Activated gamma-delta T cell treated with anti-CD3 and anti-CD28 coated beads, Interleukin-2, amount 50 U/mL, for 16 hours (primary cell): ENCODE measurements at regions not wholly inside any gene's neighbourhood (a gene's known extent, or its start where the extent isn't known, plus 50 kb on each side); places are given as distances from the start of the nearest gene placed in this dataset.
"Not testable (repeated sequence)": the region's sequence is repeated elsewhere in the genome, so short reads cannot be mapped to it uniquely, and the experiment has no call there.

Experiments
- DNase-seq: peaks from one replicate; pipeline ENCODE4 v3.0.0-alpha.2; 2020; ENCODE audit warnings: low read depth

DNA sequence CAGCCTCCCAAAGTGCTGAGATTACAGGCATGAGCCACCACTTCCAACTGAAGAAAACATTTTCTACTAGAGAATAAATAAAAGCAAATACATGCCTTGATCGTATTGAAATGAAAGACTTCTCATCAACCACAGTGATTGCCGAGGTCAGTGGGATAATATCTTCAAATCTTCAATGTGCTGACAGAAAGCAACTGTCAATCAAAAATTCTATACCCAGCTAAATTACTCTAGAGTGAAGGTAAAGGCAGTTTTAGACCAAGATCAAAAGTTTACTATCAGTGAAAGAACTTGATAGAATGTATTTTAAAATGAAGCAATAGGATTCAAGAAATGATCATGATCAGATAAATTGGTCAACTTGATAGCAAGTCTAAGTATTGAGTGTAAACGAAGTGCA lies 130.6 kb downstream of the BRD1 start:
- no peak for DNase-seq

DNA sequence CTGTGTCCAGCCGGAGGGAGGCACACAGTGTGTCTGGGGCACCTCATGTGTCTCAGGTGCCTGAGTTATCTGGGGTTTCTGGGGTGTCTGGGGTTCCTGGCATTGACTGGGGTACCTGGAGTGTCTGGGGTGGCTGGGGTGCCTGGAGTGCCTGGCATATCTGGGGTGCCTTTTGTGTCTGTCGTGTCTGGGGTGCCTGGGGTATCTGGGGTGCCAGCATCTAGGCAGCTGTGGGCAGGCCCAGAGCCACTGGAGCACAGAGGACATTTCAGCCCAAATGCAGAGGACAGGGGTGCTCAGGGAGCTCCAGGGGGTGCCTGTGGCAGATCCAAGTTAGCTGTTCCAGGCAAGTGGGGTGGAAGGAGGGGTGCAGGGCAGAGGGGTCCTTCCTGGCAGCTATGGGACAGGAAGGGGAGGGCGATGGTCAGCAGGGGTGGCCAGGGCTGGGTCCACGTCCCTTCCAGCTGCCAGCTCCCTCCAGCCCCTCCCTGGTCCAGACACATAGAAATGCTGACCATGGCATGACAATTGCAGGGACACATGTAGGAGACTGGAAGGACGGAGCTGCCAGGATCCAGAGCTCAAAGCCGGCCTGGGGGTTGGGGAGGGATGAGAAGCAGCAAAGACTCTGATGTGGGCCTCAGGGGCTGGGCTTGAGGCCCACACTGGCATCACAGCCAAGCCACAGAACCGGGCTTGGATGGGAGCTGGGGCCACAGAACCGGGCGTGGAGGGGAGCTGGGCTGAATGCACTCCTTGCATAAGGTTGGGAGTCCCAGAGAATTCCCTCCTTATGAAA lies 133.0 kb downstream of the BRD1 start:
- DNase-seq = no peak

DNA sequence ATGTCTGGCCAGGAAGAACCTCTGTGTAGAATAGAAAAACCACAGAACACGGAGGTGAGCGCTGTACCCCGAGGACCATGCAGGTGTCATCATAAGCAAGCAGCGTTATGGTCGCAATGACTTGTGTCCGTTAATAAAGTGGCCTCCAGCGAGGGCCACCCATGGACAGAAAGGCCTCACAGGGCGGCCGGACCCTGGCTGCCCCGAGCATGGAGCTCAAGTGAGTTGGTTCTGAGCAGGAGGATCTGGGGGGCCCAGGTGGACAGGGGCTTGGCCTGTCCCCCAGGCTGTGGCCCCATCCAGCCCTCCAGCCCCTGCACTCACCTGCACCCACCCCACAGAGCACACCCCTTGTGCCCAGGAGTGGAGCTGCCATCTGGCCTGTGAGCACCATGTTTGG lies 133.8 kb downstream of the BRD1 start:
- no peak for DNase-seq

DNA sequence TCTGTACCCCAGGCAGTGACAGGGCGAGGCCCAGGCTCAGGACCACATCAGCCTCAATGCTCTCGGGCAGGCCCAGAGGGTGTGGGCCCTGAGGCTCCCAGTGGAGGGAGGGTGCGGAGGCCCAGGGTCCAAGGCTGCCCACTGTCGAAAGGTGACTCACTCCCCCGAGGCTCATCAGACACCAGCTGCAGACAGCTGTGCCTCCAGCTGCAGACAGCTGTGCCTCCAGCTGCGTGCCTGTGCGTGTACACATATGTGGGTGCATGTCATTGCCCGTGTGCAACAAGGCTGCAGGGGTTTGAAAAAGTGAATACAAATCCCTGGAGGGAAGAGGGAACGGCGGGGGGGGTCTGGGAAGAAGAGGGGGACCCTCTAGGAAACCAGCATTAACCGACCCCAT lies 134.3 kb downstream of the BRD1 start:
- DNase-seq = no peak

DNA sequence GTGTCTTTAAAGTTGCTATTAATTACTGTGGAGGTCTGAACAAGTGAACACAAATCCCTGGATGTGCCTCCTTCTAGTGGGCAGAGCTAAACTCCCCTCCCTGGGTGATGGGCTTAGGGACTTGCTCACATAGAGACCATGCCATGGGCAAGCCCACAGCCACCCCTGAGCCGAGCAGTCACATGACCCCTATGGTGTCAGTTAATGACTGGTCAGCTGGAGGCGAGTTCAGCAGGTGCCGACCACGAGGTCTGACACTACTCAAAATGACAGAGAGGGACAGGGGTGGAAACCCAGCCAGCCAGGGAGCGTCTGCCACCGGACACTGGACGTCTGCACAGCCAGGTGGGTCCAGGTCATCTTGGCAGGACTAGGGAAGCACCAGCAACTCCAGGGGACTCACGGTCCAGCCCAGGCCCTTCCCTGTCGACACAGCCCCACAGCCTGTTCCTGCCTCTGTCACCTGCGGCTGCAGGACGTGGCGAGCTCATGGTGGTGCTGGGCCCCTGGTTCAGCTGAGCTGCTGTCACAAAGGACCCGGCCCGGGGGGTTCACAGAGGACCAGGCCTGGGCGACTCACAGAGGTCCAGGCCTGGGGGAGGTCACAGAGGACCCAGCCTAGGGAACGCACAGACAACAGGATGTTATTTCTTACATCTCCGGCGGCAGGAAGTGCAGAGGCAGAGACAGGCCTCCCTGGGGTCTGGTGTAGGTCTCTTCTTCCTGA lies 135.0 kb downstream of the BRD1 start:
- no peak for DNase-seq

DNA sequence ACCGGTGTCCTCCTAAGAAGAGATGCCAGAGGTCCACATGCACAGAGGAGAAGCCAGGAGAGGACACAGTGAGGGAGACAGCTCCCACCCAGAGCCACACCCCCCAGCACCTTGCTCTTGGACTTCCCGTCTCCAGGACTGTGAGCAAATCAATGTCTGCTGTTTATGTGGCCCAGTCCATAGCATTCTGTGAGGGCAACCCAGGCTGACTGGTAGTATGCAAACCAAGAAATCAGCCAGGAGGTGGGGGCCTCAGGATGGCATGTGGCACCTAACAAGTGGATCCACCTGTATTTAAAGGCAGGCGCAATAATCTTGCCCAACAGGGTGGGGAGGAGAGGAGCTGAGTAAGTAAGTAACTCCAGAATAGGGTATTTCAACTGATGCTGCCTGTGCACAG lies 136.4 kb downstream of the BRD1 start:
- DNase-seq = no peak

DNA sequence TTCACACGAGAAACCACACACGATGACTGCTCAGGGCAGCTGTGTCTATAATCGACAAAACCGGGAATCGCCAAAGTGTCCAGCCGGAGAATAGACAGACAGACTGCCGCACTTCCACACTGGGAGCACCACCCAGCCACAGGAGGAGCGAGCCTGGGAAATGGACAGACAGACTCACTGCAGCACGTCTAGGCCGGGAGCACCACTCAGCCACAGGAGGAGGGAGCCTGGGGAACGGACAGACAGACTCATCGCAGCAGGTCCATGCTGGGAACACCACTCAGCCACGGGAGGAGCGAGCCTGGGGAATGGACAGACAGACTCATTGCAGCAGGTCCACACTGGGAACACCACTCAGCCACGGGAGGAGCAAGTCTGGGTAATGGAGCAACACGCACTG lies 137.2 kb downstream of the BRD1 start:
- DNase-seq = no peak

DNA sequence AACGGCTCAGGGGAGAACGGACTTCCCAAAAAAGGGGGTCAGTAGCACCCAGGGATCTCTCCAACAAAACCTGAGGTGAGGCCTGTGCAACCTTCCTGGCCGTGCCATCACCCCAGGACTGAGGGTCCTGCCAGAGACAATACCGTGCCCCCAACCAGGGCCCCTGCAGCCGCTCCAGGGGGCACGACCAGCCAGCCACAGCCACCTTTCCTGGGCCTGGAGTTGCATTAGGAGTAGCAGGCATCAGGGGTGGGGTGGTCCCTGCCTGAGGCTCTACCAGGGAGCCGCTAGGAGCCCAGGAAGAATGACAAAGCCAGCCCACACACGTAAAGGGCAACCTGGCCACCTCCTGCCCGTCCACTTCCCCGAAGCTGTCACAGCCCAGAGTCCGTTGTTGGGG lies 137.8 kb downstream of the BRD1 start:
- no peak for DNase-seq

DNA sequence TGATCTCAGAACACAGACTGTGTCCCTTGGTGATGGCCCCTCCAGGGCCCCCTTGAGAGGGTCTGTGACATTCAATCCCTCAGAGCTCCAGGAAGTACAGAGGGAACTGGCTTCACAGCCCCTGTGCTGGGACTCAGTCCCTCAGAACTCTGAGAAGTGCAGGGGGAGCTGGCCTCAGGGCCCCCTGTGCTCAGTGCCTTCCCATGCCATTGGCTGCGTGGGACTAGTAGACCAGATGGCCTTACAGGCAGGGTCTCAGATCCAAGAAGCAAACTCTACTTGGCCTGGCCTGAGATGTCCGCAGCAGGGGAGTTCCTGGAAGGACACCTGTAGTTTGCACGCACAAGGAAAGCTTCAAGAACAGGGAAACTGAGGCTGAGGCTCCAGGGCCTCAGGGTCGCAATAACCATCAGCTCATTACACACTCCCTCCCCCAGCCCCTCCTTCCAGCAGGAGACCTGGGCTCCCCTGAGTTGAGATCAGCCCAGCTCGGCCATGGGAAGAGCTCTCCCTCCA lies 138.4 kb downstream of the BRD1 start:
- no peak for DNase-seq

DNA sequence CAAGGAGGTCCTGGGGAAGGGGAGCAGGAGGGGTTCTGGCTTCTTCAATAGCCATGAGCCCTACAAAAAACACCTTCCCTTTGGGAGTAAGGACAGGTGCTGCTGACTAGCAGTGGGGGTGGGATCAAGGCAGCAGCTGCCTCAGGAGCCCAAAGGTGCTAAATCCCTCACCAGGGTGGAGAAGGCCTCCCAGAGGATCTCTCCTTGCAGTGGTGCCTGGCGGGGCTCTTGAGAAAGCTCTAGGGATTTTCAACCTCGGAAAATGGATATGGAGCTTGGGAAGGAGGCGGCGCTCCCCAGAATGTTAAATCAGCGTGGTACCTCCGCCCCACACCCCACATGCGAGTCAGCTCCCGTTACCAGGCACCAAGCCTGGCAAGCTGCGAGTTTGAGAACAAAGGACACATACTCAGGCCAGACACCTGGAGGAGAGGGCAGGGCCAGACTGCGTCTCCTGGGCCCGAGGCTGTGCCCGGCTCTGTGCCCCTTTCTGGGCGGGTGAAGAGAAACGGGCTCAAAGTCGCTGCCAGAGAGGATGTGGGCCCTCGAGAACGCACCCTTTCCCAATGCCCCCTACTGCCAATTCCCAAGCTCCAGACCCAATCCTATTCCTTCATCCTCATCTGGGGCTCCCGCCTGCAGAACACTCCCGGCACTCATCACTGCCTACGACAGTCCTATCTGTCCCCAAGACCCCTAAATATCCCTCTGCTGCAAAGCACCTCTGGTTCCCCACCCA lies 139.0 kb downstream of the BRD1 start:
- no peak for DNase-seq

DNA sequence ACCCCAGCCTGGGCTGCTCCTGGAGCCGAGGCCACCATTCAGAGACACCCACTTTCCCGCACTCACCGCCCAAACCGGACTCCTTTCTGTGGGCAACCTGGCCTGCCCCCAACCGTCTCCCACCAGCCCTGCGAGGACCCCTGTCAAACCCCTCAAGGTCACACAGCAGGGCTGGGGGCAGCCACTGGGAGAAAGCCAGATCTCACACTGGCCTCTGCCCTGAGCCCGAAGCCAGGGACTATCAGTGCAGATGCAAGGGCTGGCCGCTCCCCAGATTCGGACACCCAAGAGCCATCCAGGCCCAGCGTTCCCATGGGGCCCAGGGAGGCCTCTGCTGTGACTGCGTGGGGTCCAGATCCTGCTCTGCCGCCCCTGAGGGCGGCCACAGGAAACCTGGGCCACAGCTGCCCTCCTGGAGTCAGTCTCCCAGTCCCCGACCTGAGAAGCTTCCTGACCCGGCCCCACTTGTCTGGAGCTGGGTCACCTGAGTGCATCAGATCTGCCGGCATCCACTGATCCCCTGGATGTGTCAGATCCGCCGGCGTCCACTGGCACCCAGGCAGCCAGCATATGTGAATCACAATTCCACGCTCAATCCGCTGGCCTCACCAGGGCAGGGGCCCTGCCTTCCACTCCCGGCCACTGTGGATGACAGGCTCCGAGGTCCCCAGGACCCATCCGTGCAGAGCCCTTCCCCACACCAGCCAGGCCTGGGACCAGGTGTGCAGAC lies 139.7 kb downstream of the BRD1 start:
- no peak for DNase-seq

DNA sequence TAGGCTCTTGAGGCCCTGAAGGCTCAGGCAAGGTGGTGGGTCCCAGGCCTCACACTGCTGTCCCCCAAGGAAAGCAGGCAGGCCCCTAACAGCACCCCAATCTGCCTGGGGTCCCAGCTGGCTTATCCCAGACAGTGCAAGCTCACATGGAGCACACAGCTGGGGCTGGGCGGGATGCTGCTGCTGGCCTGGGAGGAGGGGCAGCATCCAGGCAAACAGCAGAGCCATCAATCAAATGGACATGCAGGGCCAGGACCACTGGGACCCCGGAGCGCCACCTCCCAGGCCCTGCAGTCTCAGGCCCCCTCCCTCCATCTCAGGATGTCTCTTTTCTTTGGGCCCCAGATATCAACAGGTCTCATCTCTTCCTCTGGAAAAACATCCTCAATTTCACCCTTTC lies 140.3 kb downstream of the BRD1 start:
- DNase-seq = no peak

DNA sequence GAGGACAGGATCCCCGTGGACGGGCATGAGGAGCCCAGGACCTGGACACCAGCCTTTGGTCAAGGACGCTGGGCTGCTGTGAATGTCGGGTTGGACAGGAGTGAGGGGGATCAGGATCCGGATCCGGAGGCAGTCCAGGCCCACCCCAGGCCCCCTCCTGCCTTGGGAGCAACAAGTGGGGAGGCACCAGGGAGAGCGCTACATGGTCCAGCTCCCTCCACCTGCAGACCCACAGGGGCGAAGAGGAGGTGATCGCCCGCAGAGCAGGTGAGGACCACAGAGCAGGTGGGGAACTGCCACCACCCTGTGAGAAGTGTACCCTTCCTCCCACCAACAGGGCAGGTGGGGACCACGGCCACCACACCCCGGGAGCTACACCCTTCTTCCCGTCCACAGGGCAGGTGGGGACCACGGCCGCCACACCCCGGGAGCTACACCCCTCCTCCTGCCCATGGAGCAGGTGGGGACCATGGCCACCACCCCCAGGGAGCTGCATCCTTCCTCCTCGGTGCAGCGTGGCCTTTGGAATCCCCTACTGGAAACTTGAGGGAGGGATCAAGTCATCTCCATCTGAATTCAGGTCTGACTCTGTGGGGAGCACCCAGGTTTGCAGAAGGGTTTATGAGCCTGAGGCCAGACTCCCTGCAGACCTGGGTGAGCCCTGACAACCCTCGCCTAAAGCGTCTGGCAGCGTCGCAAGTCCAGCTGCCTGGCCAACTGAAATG lies 141.0 kb downstream of the BRD1 start:
- DNase-seq = no peak

DNA sequence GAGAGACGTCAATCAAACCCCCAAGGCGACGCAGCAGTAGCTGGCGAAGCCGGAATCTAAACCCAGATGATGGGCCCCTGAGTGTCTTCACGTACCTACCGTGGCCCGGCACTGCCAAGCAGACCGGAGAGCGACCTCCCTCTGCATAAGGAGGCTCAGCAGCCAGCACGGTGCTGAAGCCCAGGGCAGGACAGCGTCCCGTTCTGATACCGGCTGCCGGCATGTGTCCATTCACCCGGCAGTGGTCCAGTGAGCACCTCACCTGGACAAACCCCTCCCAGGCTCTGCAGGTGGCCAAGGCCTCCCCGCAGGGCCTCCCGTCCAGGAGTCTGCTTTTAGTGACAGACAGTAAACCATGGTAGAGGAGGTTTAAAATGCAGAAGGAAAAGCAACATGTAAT lies 142.0 kb downstream of the BRD1 start:
- DNase-seq = no peak

DNA sequence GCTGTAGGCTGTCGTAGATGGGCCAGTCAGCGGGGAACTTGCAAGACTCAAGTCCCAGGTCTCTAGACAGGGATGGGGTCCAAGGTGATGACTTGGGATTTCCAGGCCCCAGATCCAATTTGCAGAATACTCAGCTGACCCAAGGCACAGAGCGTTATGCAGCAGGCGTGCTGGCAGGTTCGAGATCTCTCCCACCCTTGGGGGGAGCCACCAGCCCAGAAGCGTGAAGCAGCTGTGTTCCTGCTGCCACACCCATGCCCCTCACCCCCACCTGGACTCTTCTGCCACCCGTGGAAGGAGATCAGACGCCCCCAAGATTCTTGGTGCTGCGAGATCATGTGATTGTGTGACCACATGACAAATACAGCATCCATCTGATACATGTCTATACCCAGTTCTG lies 142.6 kb downstream of the BRD1 start:
- no peak for DNase-seq

DNA sequence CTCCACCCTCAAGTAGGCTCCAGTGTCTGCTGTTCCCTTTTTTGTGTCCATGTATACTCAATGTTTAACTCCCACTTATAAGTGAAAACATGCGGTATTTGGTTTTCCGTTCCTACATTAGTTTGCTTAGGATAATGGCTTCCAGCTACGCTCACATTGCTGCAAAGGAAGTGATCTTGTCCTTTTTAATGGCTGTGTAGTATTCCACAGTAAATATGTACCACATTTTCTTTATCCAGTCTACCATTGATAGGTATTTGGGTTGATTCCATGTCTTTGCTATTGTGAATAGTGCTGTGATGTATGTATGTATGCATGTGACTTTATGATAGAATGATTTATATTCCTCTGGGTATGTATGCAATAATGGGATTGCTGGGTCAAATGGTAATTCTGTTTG lies 144.6 kb downstream of the BRD1 start:
- DNase-seq = no peak

DNA sequence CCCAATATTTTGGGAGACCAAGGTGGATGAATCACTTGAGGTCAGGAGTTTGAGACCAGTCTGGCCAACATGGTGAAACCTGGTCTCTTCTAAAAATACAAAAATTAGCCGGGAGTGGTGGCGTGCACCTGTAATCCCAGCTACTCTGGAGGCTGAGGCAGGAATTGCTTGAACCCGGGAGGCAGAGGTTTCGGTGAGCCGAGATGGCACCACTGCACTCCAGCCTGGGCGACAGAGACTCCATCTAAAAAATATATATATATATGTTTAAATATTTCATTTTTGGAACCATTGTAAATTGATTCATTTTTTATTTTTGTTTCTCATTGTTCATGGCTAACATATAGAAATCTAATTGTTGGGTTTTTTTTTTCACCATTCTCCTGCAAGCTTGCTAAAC lies 146.9 kb downstream of the BRD1 start:
- DNase-seq = not testable (repeated sequence)

DNA sequence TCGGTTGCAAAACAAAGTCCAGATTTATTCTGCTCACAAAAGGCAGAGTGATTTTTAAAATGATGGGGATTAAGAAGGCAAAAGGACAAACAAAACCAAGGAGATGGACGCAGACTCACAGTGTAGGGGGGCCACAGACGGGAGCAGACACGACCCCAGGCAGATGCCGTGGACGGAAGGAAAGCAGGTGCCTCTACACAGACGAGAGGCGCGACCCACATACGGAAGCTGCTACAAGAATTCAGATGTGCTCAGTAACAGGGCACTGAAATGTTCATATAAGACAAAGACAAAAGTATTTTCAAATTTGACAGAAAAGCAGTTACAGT lies 148.9 kb downstream of the BRD1 start:
- DNase-seq = no peak

DNA sequence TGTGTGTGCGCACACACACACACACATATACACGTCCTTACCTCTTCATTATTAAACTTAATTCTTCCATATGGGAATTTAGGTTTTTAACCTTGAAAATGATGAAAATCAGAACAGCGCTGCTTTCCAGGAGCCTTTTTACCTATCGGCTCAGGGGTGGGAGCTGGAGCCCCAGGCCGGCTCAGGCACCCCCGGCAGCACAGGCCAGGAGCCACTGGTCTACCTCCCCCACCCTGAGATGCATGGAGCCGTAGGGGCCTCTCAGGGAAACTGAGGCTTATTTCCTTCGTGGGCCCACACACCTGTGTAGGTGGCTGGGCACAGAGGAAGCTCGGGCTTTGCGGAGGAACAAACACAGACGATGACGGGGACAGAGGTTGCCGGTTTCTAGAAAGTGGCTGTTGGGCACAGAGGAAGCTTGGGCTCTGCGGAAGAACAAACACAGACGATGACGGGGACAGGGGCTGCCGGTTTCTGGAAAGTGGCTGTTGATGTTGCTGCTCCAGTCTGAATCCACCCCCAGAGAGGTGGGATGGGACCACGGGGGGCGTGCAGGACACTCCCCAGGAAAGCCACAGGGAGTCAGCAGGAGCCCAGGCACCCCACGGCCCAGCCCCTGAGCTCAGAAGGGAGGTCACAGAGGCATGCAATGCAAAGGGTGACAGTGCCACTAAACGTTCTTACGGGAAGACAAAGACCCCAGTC lies 149.4 kb downstream of the BRD1 start:
- DNase-seq = no peak

DNA sequence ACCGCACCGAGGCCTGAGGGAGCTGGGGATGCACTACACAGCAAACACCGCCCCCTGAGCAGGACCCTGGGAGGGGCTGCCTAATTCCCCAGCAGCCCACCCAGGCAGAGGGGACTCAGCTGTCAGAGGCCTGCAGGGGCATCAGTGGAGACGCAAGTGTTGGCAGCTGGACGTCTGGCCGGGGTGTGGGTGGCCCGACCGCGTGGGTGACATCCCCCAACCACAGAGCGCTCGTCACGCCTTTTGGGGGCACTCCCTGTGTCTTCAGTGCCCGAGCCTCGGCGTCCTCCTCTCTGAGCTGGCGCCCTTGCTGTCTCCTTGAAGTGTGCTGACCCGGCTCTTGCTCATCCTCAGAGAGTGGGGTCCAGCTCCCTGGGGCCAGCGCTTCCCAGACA lies 150.2 kb downstream of the BRD1 start:
- no peak for DNase-seq
